Type B pancreatic cell (in vitro differentiated cells): ENCODE measurements at regions not wholly inside any gene's neighbourhood (a gene's known extent, or its start where the extent isn't known, plus 50 kb on each side); places are given as distances from the start of the nearest gene placed in this dataset.
"Not testable (repeated sequence)": the region's sequence is repeated elsewhere in the genome, so short reads cannot be mapped to it uniquely, and the experiment has no call there.

Source experiments
- DNase-seq: peaks from one replicate; pipeline ENCODE4 v3.0.0; 2021; ENCODE audit warnings: mixed read lengths; ENCODE audit not compliant: unreplicated experiment; ENCODE audit errors: extremely low spot score
- H3K27ac Mint-ChIP-seq: 2 replicates; pipeline ENCODE4 v1.8.0; 2021; ENCODE audit warnings: mild to moderate bottlenecking, mixed read lengths
- H3K27me3 Mint-ChIP-seq: 2 replicates; pipeline ENCODE4 v1.8.0; 2021; ENCODE audit warnings: mixed read lengths
- H3K36me3 Mint-ChIP-seq: 2 replicates; pipeline ENCODE4 v1.8.0; 2021; ENCODE audit warnings: mixed read lengths
- H3K4me1 Mint-ChIP-seq: one replicate; pipeline ENCODE4 v1.8.0; 2021; ENCODE audit warnings: mixed read lengths; ENCODE audit not compliant: unreplicated experiment
- H3K4me3 Mint-ChIP-seq: 2 replicates; pipeline ENCODE4 v1.8.0; 2021; ENCODE audit warnings: mild to moderate bottlenecking, mixed read lengths
- H3K9me3 Mint-ChIP-seq: 2 replicates; pipeline ENCODE4 v1.8.0; 2021; ENCODE audit warnings: mixed read lengths
- TF ChIP-seq, protein P1 (sequence below): fragments of 200-600 bp; sonication (generic); conservative IDR thresholded peaks from 2 replicates; pipeline ENCODE4 v1.5.0; 2021; ENCODE audit warnings: antibody characterized with exemption, mild to moderate bottlenecking

- Mint-ChIP-seq H3K36me3 (no peaks in the 10 kb centered on the region), H3K27me3 (peaks cover 15% of the 10 kb centered on the region), H3K9me3 (no peaks in the 10 kb centered on the region), H3K4me3 (no peak overlapping the region), H3K27ac (no peak overlapping the region), H3K4me1 (peaks cover 5% of the 10 kb centered on the region)
- TF ChIP-seq, protein P1, sequence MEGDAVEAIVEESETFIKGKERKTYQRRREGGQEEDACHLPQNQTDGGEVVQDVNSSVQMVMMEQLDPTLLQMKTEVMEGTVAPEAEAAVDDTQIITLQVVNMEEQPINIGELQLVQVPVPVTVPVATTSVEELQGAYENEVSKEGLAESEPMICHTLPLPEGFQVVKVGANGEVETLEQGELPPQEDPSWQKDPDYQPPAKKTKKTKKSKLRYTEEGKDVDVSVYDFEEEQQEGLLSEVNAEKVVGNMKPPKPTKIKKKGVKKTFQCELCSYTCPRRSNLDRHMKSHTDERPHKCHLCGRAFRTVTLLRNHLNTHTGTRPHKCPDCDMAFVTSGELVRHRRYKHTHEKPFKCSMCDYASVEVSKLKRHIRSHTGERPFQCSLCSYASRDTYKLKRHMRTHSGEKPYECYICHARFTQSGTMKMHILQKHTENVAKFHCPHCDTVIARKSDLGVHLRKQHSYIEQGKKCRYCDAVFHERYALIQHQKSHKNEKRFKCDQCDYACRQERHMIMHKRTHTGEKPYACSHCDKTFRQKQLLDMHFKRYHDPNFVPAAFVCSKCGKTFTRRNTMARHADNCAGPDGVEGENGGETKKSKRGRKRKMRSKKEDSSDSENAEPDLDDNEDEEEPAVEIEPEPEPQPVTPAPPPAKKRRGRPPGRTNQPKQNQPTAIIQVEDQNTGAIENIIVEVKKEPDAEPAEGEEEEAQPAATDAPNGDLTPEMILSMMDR, result no peak
- DNase-seq, result no peak
Observed at GRCh38 chr16:65244787-65245186, 122.9 kb upstream of the CDH11 start.

DNA sequence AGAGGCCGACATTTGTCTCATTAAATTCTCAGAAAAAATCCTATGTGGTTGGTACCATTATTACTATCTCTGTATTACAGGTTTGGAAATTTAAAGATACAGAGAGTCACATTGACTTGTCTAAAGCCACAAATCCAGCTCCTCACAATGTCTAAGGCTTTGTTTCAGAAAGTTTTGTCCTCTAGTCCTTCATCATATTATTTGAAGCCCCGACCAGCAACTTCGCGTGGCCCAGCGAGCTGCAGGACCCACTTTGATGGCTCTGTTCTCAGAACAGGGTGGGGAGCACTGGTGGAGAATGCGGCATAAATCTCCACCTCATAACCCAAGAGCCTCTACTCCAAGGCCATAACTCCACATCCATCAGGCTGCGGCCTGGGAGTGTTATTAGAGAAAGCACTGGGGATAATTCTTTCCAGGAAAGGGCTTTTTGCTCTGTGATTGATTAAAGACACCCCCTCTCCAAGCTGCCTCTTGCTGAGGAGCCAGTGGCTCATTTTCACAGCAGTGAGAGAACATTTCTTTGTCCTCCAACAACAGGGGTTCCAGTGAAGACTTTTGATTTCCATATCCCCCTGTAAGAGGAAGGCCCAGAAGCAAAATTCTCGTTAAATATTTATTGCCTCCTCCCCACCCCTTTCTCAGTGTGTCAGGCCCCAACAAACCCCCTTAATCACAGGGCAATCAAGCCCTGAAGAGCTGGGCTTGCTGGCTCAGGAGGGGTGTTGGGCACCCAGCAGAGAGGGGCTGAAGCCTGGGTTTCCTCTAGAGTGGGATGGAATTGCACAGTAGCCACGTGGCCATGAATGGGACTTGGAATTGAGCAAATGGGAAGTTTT is 113.7 kb upstream of the CDH11 start:
- no peak for DNase-seq
- Mint-ChIP-seq H3K27ac (no peak overlapping the region), H3K36me3 (peaks cover 4% of the 10 kb centered on the region), H3K9me3 (no peaks in the 10 kb centered on the region), H3K4me3 (no peak overlapping the region), H3K27me3 (peaks cover 49% of the 10 kb centered on the region), H3K4me1 (peaks cover 21% of the 10 kb centered on the region)
- TF ChIP-seq, protein P1, result no peak

DNA sequence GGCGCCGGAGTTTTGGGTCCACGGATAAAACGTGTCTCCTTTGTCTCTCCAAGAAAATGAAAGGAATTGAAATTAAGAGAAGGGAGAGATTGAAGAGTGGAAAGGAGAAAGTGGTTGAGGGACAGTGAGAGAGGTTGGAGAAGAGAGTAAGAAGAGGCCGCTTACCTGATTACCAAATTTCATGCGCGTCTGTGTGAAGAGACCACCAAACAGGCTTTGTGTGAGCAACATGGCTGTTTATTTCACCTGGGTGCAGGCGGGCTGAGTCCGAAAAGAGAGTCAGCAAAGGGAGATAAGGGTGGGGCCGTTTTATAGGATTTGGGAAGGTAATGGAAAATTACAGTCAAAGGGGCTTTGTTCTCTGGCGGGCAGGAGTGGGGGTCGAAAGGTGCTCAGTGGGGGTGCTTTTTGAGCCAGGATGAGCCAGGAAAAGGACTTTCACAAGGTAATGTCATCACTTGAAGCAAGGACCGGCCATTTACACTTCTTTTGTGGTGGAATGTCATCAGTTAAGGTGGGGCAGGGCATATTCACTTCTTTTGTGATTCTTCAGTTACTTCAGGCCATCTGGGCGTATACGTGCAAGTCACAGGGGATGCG is 113.0 kb upstream of the CDH11 start:
- DNase-seq, H3K36me3 Mint-ChIP-seq, H3K4me3 Mint-ChIP-seq, H3K9me3 Mint-ChIP-seq: not testable (repeated sequence)
- Mint-ChIP-seq H3K4me1 (peaks cover 16% of the 10 kb centered on the region), H3K27ac (peak overlapping the region; percentile 18), H3K27me3 (peaks cover 48% of the 10 kb centered on the region)

DNA sequence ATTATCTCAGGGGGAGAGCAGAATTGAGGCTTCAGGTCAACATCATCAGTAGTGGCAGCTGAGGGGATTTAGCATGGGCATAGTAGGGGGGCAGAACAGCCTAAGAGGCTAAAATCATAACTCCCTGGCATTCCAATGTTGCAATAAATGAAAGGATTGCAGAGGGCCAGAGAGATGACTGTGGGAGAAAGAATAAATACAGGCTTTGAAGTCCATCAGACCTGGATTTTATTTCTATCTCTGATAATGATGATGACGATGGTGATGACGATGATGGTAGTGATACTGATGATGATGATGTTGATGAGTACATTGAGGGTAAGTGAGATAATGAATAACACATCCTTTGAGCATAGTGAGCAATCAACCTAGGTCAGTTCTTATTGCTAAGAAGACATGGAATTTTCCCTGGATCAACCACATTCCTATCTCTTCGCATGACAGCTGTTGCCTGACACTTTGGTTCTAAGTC is 107.4 kb upstream of the CDH11 start:
- Mint-ChIP-seq H3K36me3 (peaks cover 7% of the 10 kb centered on the region), H3K4me1 (peaks cover 22% of the 10 kb centered on the region), H3K27me3 (peaks cover 48% of the 10 kb centered on the region), H3K9me3 (no peaks in the 10 kb centered on the region), H3K27ac (no peak overlapping the region), H3K4me3 (no peak overlapping the region)
- DNase-seq, result no peak
- TF ChIP-seq, protein P1, result no peak

DNA sequence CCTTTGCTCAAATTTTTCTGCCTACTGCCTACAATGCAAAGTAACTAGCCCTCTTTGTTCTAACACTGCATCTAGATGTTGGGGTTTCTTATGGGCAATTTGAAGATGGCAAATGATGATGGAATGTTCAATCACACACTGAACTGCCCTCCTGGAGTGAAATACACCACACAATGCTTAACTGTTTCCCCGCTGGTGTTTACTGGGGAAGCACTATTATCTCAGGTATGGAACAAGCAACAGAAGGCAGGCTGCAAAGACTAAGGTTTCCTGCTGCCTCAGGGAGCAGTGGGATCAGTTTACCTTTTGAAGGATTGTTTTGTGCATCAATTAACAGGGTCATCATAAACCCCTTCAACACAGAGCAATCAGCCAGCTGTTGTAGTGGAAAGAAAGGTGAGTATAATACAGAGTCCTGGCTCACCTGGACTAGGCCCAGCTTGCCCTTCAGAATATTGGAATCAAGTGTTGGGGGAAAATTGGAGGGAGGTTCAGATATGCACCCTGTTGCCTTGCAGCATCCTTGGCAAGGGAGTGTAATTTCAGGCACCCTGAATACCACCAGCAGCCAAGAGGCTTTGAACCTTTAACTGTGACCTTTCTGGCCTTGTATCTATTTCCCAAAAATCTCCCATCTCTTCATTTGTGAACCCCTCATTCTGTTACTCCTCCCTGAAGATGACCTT is 105.4 kb upstream of the CDH11 start:
- Mint-ChIP-seq H3K4me1 (peaks cover 32% of the 10 kb centered on the region), H3K27me3 (peaks cover 44% of the 10 kb centered on the region), H3K36me3 (peaks cover 7% of the 10 kb centered on the region), H3K27ac (no peak overlapping the region), H3K4me3 (no peak overlapping the region), H3K9me3 (no peaks in the 10 kb centered on the region)
- no peak for DNase-seq
- TF ChIP-seq, protein P1, result no peak

- DNase-seq, result no peak
- no peaks in the 10 kb centered on the region for H3K9me3 Mint-ChIP-seq
- TF ChIP-seq, protein P1, result no peak
- H3K4me3 Mint-ChIP-seq, result no peak overlapping the region
- H3K27ac Mint-ChIP-seq, result no peak overlapping the region
- H3K4me1 Mint-ChIP-seq, result peaks cover 27% of the 10 kb centered on the region
- peaks cover 32% of the 10 kb centered on the region for H3K27me3 Mint-ChIP-seq
- peaks cover 3% of the 10 kb centered on the region for H3K36me3 Mint-ChIP-seq
Observed at GRCh38 chr16:65226077-65226476, 104.2 kb upstream of the CDH11 start.
